DOHH2 (cell line): ENCODE measurements at regions not wholly inside any gene's neighbourhood (a gene's known extent, or its start where the extent isn't known, plus 50 kb on each side); places are given as distances from the start of the nearest gene placed in this dataset.

Experiments
- EZH2phosphoT487 ChIP-seq: fragments of 200-600 bp; sonication (generic); IDR thresholded peaks from 2 replicates; pipeline ENCODE4 v1.6.1; 2017; ENCODE audit warnings: borderline replicate concordance, mild to moderate bottlenecking, antibody characterized with exemption, low read length, moderate library complexity, mixed read lengths
- TF ChIP-seq, protein P1 (sequence below): fragments of 200-600 bp; sonication (generic); IDR thresholded peaks from one replicate; pipeline ENCODE4 v1.5.1; 2014; ENCODE audit warnings: antibody characterized with exemption, mild to moderate bottlenecking, low read depth, low read length; ENCODE audit not compliant: poor library complexity, severe bottlenecking

DNA sequence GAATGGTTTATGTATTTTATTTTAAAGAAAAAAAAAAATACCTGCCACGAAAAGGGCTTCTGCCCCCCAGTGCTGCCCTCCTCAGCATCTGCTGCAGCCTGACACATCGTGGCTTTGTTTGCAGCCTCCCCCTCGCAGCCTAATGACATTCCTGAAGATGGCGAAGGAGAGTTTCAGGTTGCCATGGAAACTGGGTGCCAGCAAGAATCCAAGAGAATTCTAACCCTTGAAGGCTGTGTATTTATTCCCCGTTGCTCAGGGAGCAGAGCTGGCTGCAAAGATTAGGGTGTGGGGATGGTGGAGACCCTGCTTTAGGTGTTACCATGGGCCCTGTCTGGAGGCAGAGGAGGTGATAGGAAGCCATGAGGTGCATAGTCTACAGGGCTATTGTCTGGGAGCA is 126.6 kb downstream of the NSG2 start:
- no peak for TF ChIP-seq EZH2phosphoT487
- TF ChIP-seq, protein P1, sequence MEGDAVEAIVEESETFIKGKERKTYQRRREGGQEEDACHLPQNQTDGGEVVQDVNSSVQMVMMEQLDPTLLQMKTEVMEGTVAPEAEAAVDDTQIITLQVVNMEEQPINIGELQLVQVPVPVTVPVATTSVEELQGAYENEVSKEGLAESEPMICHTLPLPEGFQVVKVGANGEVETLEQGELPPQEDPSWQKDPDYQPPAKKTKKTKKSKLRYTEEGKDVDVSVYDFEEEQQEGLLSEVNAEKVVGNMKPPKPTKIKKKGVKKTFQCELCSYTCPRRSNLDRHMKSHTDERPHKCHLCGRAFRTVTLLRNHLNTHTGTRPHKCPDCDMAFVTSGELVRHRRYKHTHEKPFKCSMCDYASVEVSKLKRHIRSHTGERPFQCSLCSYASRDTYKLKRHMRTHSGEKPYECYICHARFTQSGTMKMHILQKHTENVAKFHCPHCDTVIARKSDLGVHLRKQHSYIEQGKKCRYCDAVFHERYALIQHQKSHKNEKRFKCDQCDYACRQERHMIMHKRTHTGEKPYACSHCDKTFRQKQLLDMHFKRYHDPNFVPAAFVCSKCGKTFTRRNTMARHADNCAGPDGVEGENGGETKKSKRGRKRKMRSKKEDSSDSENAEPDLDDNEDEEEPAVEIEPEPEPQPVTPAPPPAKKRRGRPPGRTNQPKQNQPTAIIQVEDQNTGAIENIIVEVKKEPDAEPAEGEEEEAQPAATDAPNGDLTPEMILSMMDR, result no peak
